ENCODE measurements at regions not wholly inside any gene's neighbourhood (a gene's known extent, or its start where the extent isn't known, plus 50 kb on each side); places are given as distances from the start of the nearest gene placed in this dataset.

- H4K20me1 ChIP-seq (ENCODE audit: control insufficient read depth, insufficient read depth, low read depth, low read length) = no peaks in the 10 kb centered on the region
- H3K79me2 ChIP-seq (ENCODE audit: control insufficient read depth, low read length) = no peaks in the 10 kb centered on the region
- H3K4me1 ChIP-seq (ENCODE audit: control insufficient read depth, low read length) = peaks cover 13% of the 10 kb centered on the region
- no peaks in the 10 kb centered on the region; the same call in 1 of the 2 replicates for H3F3A ChIP-seq (ENCODE audit: control insufficient read depth, insufficient read depth)
- no peaks in the 10 kb centered on the region for H3K27me3 ChIP-seq (ENCODE audit: control insufficient read depth, low read length)
- TF ChIP-seq, protein P1, sequence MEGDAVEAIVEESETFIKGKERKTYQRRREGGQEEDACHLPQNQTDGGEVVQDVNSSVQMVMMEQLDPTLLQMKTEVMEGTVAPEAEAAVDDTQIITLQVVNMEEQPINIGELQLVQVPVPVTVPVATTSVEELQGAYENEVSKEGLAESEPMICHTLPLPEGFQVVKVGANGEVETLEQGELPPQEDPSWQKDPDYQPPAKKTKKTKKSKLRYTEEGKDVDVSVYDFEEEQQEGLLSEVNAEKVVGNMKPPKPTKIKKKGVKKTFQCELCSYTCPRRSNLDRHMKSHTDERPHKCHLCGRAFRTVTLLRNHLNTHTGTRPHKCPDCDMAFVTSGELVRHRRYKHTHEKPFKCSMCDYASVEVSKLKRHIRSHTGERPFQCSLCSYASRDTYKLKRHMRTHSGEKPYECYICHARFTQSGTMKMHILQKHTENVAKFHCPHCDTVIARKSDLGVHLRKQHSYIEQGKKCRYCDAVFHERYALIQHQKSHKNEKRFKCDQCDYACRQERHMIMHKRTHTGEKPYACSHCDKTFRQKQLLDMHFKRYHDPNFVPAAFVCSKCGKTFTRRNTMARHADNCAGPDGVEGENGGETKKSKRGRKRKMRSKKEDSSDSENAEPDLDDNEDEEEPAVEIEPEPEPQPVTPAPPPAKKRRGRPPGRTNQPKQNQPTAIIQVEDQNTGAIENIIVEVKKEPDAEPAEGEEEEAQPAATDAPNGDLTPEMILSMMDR (IDR thresholded peaks at IDR 0.05; ENCODE audit: low read depth, low read length, poor library complexity, severe bottlenecking) = no peak
- TF ChIP-seq EZH2phosphoT487 (IDR thresholded peaks at IDR 0.05; ENCODE audit: borderline replicate concordance, low read length) = no peak
- no peak overlapping the region for H3K27ac ChIP-seq (ENCODE audit: low read depth, low read length)
- H3K4me3 ChIP-seq (ENCODE audit: low read length) = no peak overlapping the region
- no peaks in the 10 kb centered on the region for H3K9me2 ChIP-seq (replicated peaks; ENCODE audit: control insufficient read depth, low read length)
- no peaks in the 10 kb centered on the region for H3K36me3 ChIP-seq (ENCODE audit: control insufficient read depth, low read length)
- H3K9me3 ChIP-seq (ENCODE audit: control insufficient read depth, insufficient read depth, low read length) = no peaks in the 10 kb centered on the region
- no peak overlapping the region for H3K4me2 ChIP-seq (ENCODE audit: low read length)
Observed at GRCh38 chr6:15916581-15916980, 212.3 kb upstream of the MYLIP start.

DNA sequence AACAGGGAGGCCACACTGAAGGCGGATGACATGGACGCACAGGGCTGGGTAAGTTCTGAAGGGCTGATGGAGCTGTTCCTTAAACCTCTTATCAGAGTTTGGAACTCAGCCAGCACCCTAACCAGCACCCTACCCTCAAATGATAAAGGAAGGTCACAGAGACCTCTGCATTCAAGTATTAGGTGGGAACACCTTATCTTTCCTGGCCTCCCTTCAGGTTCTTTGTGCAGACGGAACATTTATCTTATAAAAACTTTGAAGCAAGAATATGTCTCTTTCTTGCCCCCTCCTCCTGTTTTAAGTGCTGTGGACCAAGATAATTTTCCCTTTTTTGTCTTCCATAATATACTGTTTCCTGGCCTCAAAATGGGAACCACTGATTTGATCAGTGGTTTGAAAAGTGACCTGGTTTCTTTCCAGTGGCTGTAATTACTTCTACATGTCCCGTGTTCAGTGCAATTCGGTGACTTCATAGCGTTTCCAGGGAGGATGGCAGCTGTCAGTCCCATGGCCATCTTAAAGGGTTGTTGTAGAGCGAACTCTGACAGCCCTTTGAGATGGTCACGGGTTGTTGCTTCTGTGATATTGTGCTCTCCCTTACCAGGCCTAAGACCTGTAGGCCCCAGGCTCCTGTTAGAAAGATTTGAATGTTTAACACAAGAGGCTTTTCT, 213.2 kb upstream of the MYLIP start:
- no peaks in the 10 kb centered on the region for H3K27me3 ChIP-seq (ENCODE audit: control insufficient read depth, low read length)
- no peaks in the 10 kb centered on the region for H3K9me3 ChIP-seq (ENCODE audit: control insufficient read depth, insufficient read depth, low read length)
- H3F3A ChIP-seq (ENCODE audit: control insufficient read depth, insufficient read depth) = no peaks in the 10 kb centered on the region; the same call in 1 of the 2 replicates
- no peak overlapping the region for H3K27ac ChIP-seq (ENCODE audit: low read depth, low read length)
- H4K20me1 ChIP-seq (ENCODE audit: control insufficient read depth, insufficient read depth, low read depth, low read length) = no peaks in the 10 kb centered on the region
- H3K4me3 ChIP-seq (ENCODE audit: low read length) = no peak overlapping the region
- H3K9me2 ChIP-seq (replicated peaks; ENCODE audit: control insufficient read depth, low read length) = no peaks in the 10 kb centered on the region
- TF ChIP-seq, protein P1 (IDR thresholded peaks at IDR 0.05; ENCODE audit: low read depth, low read length, poor library complexity, severe bottlenecking) = no peak
- no peak for TF ChIP-seq EZH2phosphoT487 (IDR thresholded peaks at IDR 0.05; ENCODE audit: borderline replicate concordance, low read length)
- no peaks in the 10 kb centered on the region for H3K79me2 ChIP-seq (ENCODE audit: control insufficient read depth, low read length)
- no peaks in the 10 kb centered on the region for H3K36me3 ChIP-seq (ENCODE audit: control insufficient read depth, low read length)
- H3K4me1 ChIP-seq (ENCODE audit: control insufficient read depth, low read length) = peaks cover 13% of the 10 kb centered on the region
- H3K4me2 ChIP-seq (ENCODE audit: low read length) = no peak overlapping the region

DNA sequence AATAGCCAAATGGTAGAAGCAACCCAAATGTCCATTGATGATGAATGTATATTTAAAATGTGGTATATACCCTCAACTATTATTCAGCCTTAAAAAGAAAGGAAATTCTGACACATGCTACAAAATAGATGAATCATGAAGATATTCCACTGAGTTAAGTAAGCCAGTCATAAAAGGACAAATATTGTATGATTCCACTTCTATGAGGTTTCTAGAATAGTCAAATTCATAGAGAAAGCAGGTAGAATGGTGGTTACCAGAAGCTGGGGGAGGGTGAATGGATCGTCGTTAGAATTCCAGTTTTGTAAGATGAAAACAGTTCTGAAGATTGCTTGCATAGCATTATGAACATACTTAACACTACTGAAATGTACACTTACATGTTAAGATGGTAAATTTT, 214.3 kb upstream of the MYLIP start:
- Histone ChIP-seq H3K36me3 (ENCODE audit: control insufficient read depth, low read length) (no peaks in the 10 kb centered on the region), H4K20me1 (ENCODE audit: control insufficient read depth, insufficient read depth, low read depth, low read length) (no peaks in the 10 kb centered on the region), H3K9me2 (replicated peaks; ENCODE audit: control insufficient read depth, low read length) (no peaks in the 10 kb centered on the region), H3K79me2 (ENCODE audit: control insufficient read depth, low read length) (no peaks in the 10 kb centered on the region), H3K9me3 (ENCODE audit: control insufficient read depth, insufficient read depth, low read length) (no peaks in the 10 kb centered on the region), H3K4me3 (ENCODE audit: low read length) (no peak overlapping the region), H3K27me3 (ENCODE audit: control insufficient read depth, low read length) (no peaks in the 10 kb centered on the region), H3K27ac (ENCODE audit: low read depth, low read length) (no peak overlapping the region), H3K4me1 (ENCODE audit: control insufficient read depth, low read length) (peaks cover 19% of the 10 kb centered on the region), H3K4me2 (ENCODE audit: low read length) (no peak overlapping the region), H3F3A (ENCODE audit: control insufficient read depth, insufficient read depth) (no peaks in the 10 kb centered on the region; the same call in 1 of the 2 replicates)
- TF ChIP-seq, protein P1 (IDR thresholded peaks at IDR 0.05; ENCODE audit: low read depth, low read length, poor library complexity, severe bottlenecking) = no peak
- TF ChIP-seq EZH2phosphoT487 (IDR thresholded peaks at IDR 0.05; ENCODE audit: borderline replicate concordance, low read length) = no peak

Data from DOHH2 (cell line).